ENCODE measurements at regions not wholly inside any gene's neighbourhood (a gene's known extent, or its start where the extent isn't known, plus 50 kb on each side); places are given as distances from the start of the nearest gene placed in this dataset.

- no peaks in the 10 kb centered on the region for H3K27me3 Mint-ChIP-seq
- DNase-seq (ENCODE audit: low spot score, unreplicated experiment) = no peak
- no peak overlapping the region for H3K27ac Mint-ChIP-seq
- H3K9me3 Mint-ChIP-seq (ENCODE audit: low read depth) = peaks cover 3% of the 10 kb centered on the region
- H3K36me3 Mint-ChIP-seq (ENCODE audit: insufficient read depth) = no peaks in the 10 kb centered on the region
- H3K4me3 Mint-ChIP-seq (ENCODE audit: low read depth) = no peak overlapping the region
- peaks cover 19% of the 10 kb centered on the region for H3K4me1 Mint-ChIP-seq (ENCODE audit: low read depth)
- no peak for TF ChIP-seq CTCF (IDR thresholded peaks at IDR 0.05; ENCODE audit: unreplicated experiment)
Observed at GRCh38 chr6:25167961-25168360, 111.2 kb upstream of the CARMIL1 start.

- no peak overlapping the region for H3K4me3 Mint-ChIP-seq (ENCODE audit: low read depth)
- DNase-seq (ENCODE audit: low spot score, unreplicated experiment) = no peak
- H3K27ac Mint-ChIP-seq = no peak overlapping the region
- no peaks in the 10 kb centered on the region for H3K27me3 Mint-ChIP-seq
- peaks cover 3% of the 10 kb centered on the region for H3K9me3 Mint-ChIP-seq (ENCODE audit: low read depth)
- TF ChIP-seq CTCF (IDR thresholded peaks at IDR 0.05; ENCODE audit: unreplicated experiment) = no peak
- no peaks in the 10 kb centered on the region for H3K36me3 Mint-ChIP-seq (ENCODE audit: insufficient read depth)
- peaks cover 19% of the 10 kb centered on the region for H3K4me1 Mint-ChIP-seq (ENCODE audit: low read depth)
Observed at GRCh38 chr6:25168637-25169036, 110.5 kb upstream of the CARMIL1 start.

- H3K4me3 Mint-ChIP-seq (ENCODE audit: low read depth) = no peak overlapping the region
- no peaks in the 10 kb centered on the region for H3K27me3 Mint-ChIP-seq
- no peak overlapping the region for H3K27ac Mint-ChIP-seq
Observed at GRCh38 chr6:25169553-25169952, 109.6 kb upstream of the CARMIL1 start.

GRCh38 chr6:25169961-25170360 lies 109.2 kb upstream of the CARMIL1 start:
- Mint-ChIP-seq H3K36me3 (ENCODE audit: insufficient read depth) (no peaks in the 10 kb centered on the region), H3K27ac (no peak overlapping the region), H3K27me3 (no peaks in the 10 kb centered on the region), H3K4me3 (ENCODE audit: low read depth) (no peak overlapping the region), H3K9me3 (ENCODE audit: low read depth) (no peaks in the 10 kb centered on the region), H3K4me1 (ENCODE audit: low read depth) (peaks cover 19% of the 10 kb centered on the region)
- DNase-seq (ENCODE audit: low spot score, unreplicated experiment) = no peak
- TF ChIP-seq CTCF (IDR thresholded peaks at IDR 0.05; ENCODE audit: unreplicated experiment) = no peak

More at GRCh38 chr6:25169553-25169952, 109.6 kb upstream of the CARMIL1 start:
- DNase-seq (ENCODE audit: low spot score, unreplicated experiment) = no peak
- peaks cover 19% of the 10 kb centered on the region for H3K4me1 Mint-ChIP-seq (ENCODE audit: low read depth)
- H3K9me3 Mint-ChIP-seq (ENCODE audit: low read depth) = peaks cover under 1% of the 10 kb centered on the region
- H3K36me3 Mint-ChIP-seq (ENCODE audit: insufficient read depth) = no peaks in the 10 kb centered on the region
- TF ChIP-seq CTCF (IDR thresholded peaks at IDR 0.05; ENCODE audit: unreplicated experiment) = no peak

GRCh38 chr6:25170640-25171039 lies 108.5 kb upstream of the CARMIL1 start:
- DNase-seq (ENCODE audit: low spot score, unreplicated experiment) = no peak
- Mint-ChIP-seq H3K9me3 (ENCODE audit: low read depth) (no peaks in the 10 kb centered on the region), H3K36me3 (ENCODE audit: insufficient read depth) (no peaks in the 10 kb centered on the region), H3K4me3 (ENCODE audit: low read depth) (no peak overlapping the region), H3K27ac (no peak overlapping the region), H3K27me3 (no peaks in the 10 kb centered on the region), H3K4me1 (ENCODE audit: low read depth) (peaks cover 16% of the 10 kb centered on the region)
- no peak for TF ChIP-seq CTCF (IDR thresholded peaks at IDR 0.05; ENCODE audit: unreplicated experiment)
